GM23338 (cell line): ENCODE measurements at regions not wholly inside any gene's neighbourhood (a gene's known extent, or its start where the extent isn't known, plus 50 kb on each side); places are given as distances from the start of the nearest gene placed in this dataset.

Experiments
- ATAC-seq: fragments of 200-7000 bp; cut with Tn5 transposase; 3 replicates; pipeline ENCODE4 v1.9.1; 2020
- DNase-seq: peaks from one replicate; pipeline ENCODE4 v3.0.0-alpha.2; 2015; ENCODE audit warnings: low spot score
- H2AFZ ChIP-seq: fragments of 200-600 bp; sonication (generic); 2 replicates; pipeline ENCODE4 v1.8.0; 2016; ENCODE audit warnings: antibody characterized with exemption, mild to moderate bottlenecking, moderate library complexity
- H3F3A ChIP-seq: fragments of 200-600 bp; sonication (generic); replicated peaks from 2 replicates; pipeline ENCODE4 v1.8.0; 2017; ENCODE audit warnings: antibody characterized with exemption, mixed run types, low read depth
- H3K27ac ChIP-seq: fragments of 200-600 bp; sonication (generic); 2 replicates; pipeline ENCODE4 v1.6.1; 2016; ENCODE audit warnings: low read depth
- H3K27me3 ChIP-seq: fragments of 200-600 bp; sonication (generic); 2 replicates; pipeline ENCODE4 v1.8.0; 2016; ENCODE audit warnings: mild to moderate bottlenecking, mixed run types, moderate library complexity; ENCODE audit not compliant: insufficient read depth
- H3K36me3 ChIP-seq: fragments of 200-600 bp; sonication (generic); 2 replicates; pipeline ENCODE4 v1.8.0; 2016; ENCODE audit warnings: mild to moderate bottlenecking; ENCODE audit not compliant: insufficient read depth
- H3K4me1 ChIP-seq: fragments of 200-600 bp; sonication (generic); 2 replicates; pipeline ENCODE4 v1.8.0; 2016; ENCODE audit warnings: mild to moderate bottlenecking, moderate library complexity; ENCODE audit not compliant: insufficient read depth
- H3K4me2 ChIP-seq: fragments of 200-600 bp; sonication (generic); 2 replicates; pipeline ENCODE4 v1.7.1; 2017; ENCODE audit warnings: mixed run types
- H3K4me3 ChIP-seq: fragments of 200-600 bp; sonication (generic); 2 replicates; pipeline ENCODE4 v1.6.1; 2016; ENCODE audit warnings: mixed run types
- H3K79me2 ChIP-seq: fragments of 200-600 bp; sonication (generic); replicated peaks from 2 replicates; pipeline ENCODE4 v1.8.0; 2017; ENCODE audit warnings: mild to moderate bottlenecking; ENCODE audit not compliant: insufficient read depth
- H3K9me2 ChIP-seq: fragments of 200-600 bp; sonication (generic); 2 replicates; pipeline ENCODE4 v1.8.0; 2017; ENCODE audit not compliant: insufficient read depth
- H4K20me1 ChIP-seq: fragments of 200-600 bp; sonication (generic); replicated peaks from 2 replicates; pipeline ENCODE4 v1.8.0; 2017; ENCODE audit warnings: mild to moderate bottlenecking; ENCODE audit not compliant: insufficient read depth
- H3K27ac Mint-ChIP-seq: 2 replicates; pipeline ENCODE4 v1.8.0; 2020; ENCODE audit warnings: inconsistent platforms, mild to moderate bottlenecking, moderate library complexity, mixed read lengths
- H3K27me3 Mint-ChIP-seq: 3 replicates; pipeline ENCODE4 v1.8.0; 2022; ENCODE audit warnings: low read depth, mild to moderate bottlenecking, moderate library complexity, mixed read lengths, inconsistent platforms; ENCODE audit not compliant: insufficient read depth, poor library complexity
- H3K36me3 Mint-ChIP-seq: 3 replicates; pipeline ENCODE4 v1.8.0; 2021; ENCODE audit warnings: low read depth, mild to moderate bottlenecking, inconsistent platforms, moderate library complexity, mixed read lengths
- H3K4me1 Mint-ChIP-seq: 3 replicates; pipeline ENCODE4 v1.8.0; 2020; ENCODE audit warnings: mild to moderate bottlenecking, inconsistent platforms, mixed read lengths
- H3K4me3 Mint-ChIP-seq: 3 replicates; pipeline ENCODE4 v1.8.0; 2021; ENCODE audit warnings: moderate library complexity, mild to moderate bottlenecking, inconsistent platforms, mixed read lengths
- H3K9me3 Mint-ChIP-seq: 3 replicates; pipeline ENCODE4 v1.8.0; 2020; ENCODE audit warnings: moderate library complexity, mild to moderate bottlenecking, inconsistent platforms, mixed read lengths
- CREB1 ChIP-seq: fragments of 250-450 bp; sonication (Bioruptor Pico); IDR thresholded peaks from 2 replicates; pipeline ENCODE4 v1.5.0; 2020; ENCODE audit warnings: low read depth, mild to moderate bottlenecking, moderate library complexity
- CTCF ChIP-seq, 2 experiments: fragments of 200-600 bp in 1 of 2; sonication (generic) in 1 of 2; conservative IDR thresholded peaks; 2 replicates each; pipeline versions ENCODE4 v1.5.1 to v1.6.1; 2016 to 2017; ENCODE audit warnings: antibody characterized with exemption in 2 of 2, low read depth in 2 of 2, mild to moderate bottlenecking in 2 of 2, moderate library complexity in 1 of 2
- EZH2 ChIP-seq: fragments of 200-600 bp; sonication (generic); IDR thresholded peaks from one replicate; pipeline ENCODE4 v1.8.0; 2017; ENCODE audit warnings: antibody characterized with exemption, mild to moderate bottlenecking, low read depth; ENCODE audit not compliant: unreplicated experiment
- EZH2phosphoT487 ChIP-seq: fragments of 200-600 bp; sonication (generic); IDR thresholded peaks from one replicate; pipeline ENCODE4 v1.8.1; 2018; ENCODE audit warnings: antibody characterized with exemption; ENCODE audit not compliant: unreplicated experiment
- POLR2AphosphoS5 ChIP-seq: IDR thresholded peaks from 2 replicates; pipeline ENCODE4 v1.6.1; 2016; ENCODE audit warnings: antibody characterized with exemption, low read depth
- STAT1 ChIP-seq: IDR thresholded peaks from one replicate; pipeline ENCODE4 v1.6.1; 2016; ENCODE audit warnings: antibody characterized with exemption; ENCODE audit not compliant: unreplicated experiment
- ZNF331 ChIP-seq: fragments of 250-450 bp; sonication (Bioruptor Pico); IDR thresholded peaks from 2 replicates; pipeline ENCODE4 v1.5.0; 2020; ENCODE audit warnings: low read depth, mild to moderate bottlenecking, moderate library complexity
- ZNF462 ChIP-seq: fragments of 250-450 bp; sonication (Bioruptor Pico); IDR thresholded peaks from 2 replicates; pipeline ENCODE4 v1.5.0; 2020; ENCODE audit warnings: mild to moderate bottlenecking, moderate library complexity

DNA sequence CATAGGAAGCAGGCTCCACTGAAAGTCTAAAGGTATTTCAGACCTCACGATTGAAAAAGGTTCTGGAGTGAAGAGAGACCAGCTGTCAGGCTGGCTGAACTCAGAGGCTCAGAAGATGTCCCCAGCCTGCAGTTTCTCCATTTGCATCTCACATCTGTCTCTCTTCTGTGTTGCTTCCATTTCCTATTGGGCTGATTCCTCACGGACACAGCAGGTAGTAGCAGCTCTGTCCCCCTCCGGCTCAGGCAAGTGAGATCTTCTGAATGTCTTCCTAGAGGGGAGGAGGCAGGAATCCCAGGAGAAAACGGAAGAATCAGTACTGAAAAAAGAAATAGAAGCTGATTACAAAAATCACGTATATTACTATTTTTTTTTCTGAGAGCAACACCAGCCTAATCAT lies 274.1 kb upstream of the COBL start (continued):
- TF ChIP-seq ZNF462 (CRISPR knock-in tag): peak; percentile 98
- TF ChIP-seq CTCF (conservative IDR thresholded peaks at IDR 0.05; ENCODE audit: low read depth in 2 of 2): no peak
- no peak for TF ChIP-seq ZNF331 (CRISPR knock-in tag)

DNA sequence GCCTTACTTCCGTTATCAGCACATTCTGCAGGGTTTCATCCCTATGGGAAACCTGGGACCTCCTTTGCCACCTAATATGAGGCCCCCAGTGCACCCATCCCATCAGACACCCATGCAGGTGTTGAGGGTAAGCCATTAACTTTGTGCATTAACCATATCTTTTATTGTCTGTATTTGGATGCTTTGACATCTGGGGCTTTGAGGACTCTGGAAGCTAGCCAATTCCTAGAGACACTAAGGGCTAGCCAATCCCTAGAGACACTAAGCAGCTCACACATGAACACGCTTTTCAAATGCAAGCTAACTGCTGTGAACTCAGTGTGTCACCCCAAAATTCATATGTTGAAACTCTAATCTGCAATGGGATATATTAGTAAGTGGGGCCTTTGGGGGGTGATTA lies 272.5 kb upstream of the COBL start:
- H3K27me3 Mint-ChIP-seq: no peaks in the 10 kb centered on the region
- DNase-seq (no peak), ATAC-seq (no peak)
- peaks cover 2% of the 10 kb centered on the region; the same call in 1 of the 3 replicates for H3K9me3 Mint-ChIP-seq
- H3K27ac Mint-ChIP-seq: no peak overlapping the region
- Histone ChIP-seq H3F3A (no peaks in the 10 kb centered on the region), H3K79me2 (no peaks in the 10 kb centered on the region), H3K4me3 (no peak overlapping the region), H3K27me3 (no peaks in the 10 kb centered on the region), H2AFZ (no peak overlapping the region), H3K4me2 (no peak overlapping the region), H4K20me1 (no peaks in the 10 kb centered on the region), H3K4me1 (no peaks in the 10 kb centered on the region), H3K27ac (no peak overlapping the region), H3K9me2 (no peaks in the 10 kb centered on the region), H3K36me3 (no peaks in the 10 kb centered on the region)
- peaks cover 13% of the 10 kb centered on the region for H3K4me1 Mint-ChIP-seq
- H3K36me3 Mint-ChIP-seq: no peaks in the 10 kb centered on the region
- no peak overlapping the region for H3K4me3 Mint-ChIP-seq
- TF ChIP-seq CREB1 (CRISPR knock-in tag) (no peak), EZH2 (no peak), POLR2AphosphoS5 (no peak), CTCF (conservative IDR thresholded peaks at IDR 0.05; ENCODE audit: low read depth in 2 of 2) (no peak), EZH2phosphoT487 (no peak), STAT1 (no peak)
